Natural killer cell treated with Interleukin-12 subunit alpha and Interleukin-12 subunit beta and Interleukin-15 and Interleukin-18, amount 100 ng/mL, for 72 hours (primary cell): ENCODE measurements at regions not wholly inside any gene's neighbourhood (a gene's known extent, or its start where the extent isn't known, plus 50 kb on each side); places are given as distances from the start of the nearest gene placed in this dataset.

Source experiments
- ATAC-seq, 2 donors: fragments of 150-1000 bp; cut with Tn5 transposase in 1 of 2; sonication (Bioruptor Pico), chemical (Tn5 transposase) in 1 of 2; 2 replicates each; pipeline ENCODE4 v1.10.0; 2021
- DNase-seq: peaks from one replicate; pipeline ENCODE4 v3.0.0; 2022; ENCODE audit warnings: low spot score
- H3K27ac Mint-ChIP-seq, 2 donors: 1 replicate in 1 of 2; 2 replicates in 1 of 2; pipeline ENCODE4 v1.8.0; 2022; ENCODE audit warnings: mixed read lengths in 2 of 2, mild to moderate bottlenecking in 1 of 2, moderate library complexity in 1 of 2
- H3K27me3 Mint-ChIP-seq, 2 donors: 1 replicate in 1 of 2; 2 replicates in 1 of 2; pipeline ENCODE4 v1.8.0; 2022; ENCODE audit warnings: mixed read lengths in 2 of 2
- H3K36me3 Mint-ChIP-seq: one replicate; pipeline ENCODE4 v1.8.0; 2022; ENCODE audit warnings: mixed read lengths
- H3K4me1 Mint-ChIP-seq, 2 donors: 1 replicate in 1 of 2; 2 replicates in 1 of 2; pipeline ENCODE4 v1.8.0; 2022; ENCODE audit warnings: low read depth in 2 of 2, mixed read lengths in 2 of 2, mild to moderate bottlenecking in 1 of 2
- H3K4me3 Mint-ChIP-seq: one replicate; pipeline ENCODE4 v1.8.0; 2022; ENCODE audit warnings: mixed read lengths
- H3K9me3 Mint-ChIP-seq: 2 replicates; pipeline ENCODE4 v1.8.0; 2022; ENCODE audit warnings: mixed read lengths

GRCh38 chr15:36335659-36336058 is 243.8 kb upstream of the CDIN1 start:
- Mint-ChIP-seq H3K27me3 (no peaks in the 10 kb centered on the region), H3K9me3 (peaks cover 15% of the 10 kb centered on the region), H3K36me3 (no peaks in the 10 kb centered on the region), H3K27ac (no peak overlapping the region), H3K4me3 (no peak overlapping the region), H3K4me1 (no peaks in the 10 kb centered on the region)
- ATAC-seq, result no peak
- no peak for DNase-seq

GRCh38 chr15:36344887-36345286 is 234.5 kb upstream of the CDIN1 start:
- Mint-ChIP-seq H3K36me3 (no peaks in the 10 kb centered on the region), H3K9me3 (peaks cover 15% of the 10 kb centered on the region), H3K27me3 (no peaks in the 10 kb centered on the region), H3K27ac (no peak overlapping the region), H3K4me1 (no peaks in the 10 kb centered on the region), H3K4me3 (no peak overlapping the region)
- DNase-seq (no peak), ATAC-seq (no peak)

- Mint-ChIP-seq H3K9me3 (peaks cover 11% of the 10 kb centered on the region), H3K4me1 (no peaks in the 10 kb centered on the region), H3K27ac (no peak overlapping the region), H3K36me3 (no peaks in the 10 kb centered on the region), H3K27me3 (no peaks in the 10 kb centered on the region), H3K4me3 (no peak overlapping the region)
- ATAC-seq (no peak), DNase-seq (no peak)
These were observed 232.1 kb upstream of the CDIN1 start for GRCh38 chr15:36347272-36347858.

- H3K4me1 Mint-ChIP-seq, result no peaks in the 10 kb centered on the region
- DNase-seq (no peak), ATAC-seq (no peak)
- H3K27ac Mint-ChIP-seq, result no peak overlapping the region
- H3K9me3 Mint-ChIP-seq, result peaks cover 4% of the 10 kb centered on the region
- H3K4me3 Mint-ChIP-seq, result no peak overlapping the region
- no peaks in the 10 kb centered on the region for H3K36me3 Mint-ChIP-seq
- H3K27me3 Mint-ChIP-seq, result no peaks in the 10 kb centered on the region
These were observed 223.0 kb upstream of the CDIN1 start for GRCh38 chr15:36356466-36356865.

GRCh38 chr15:36356978-36357601 is 222.3 kb upstream of the CDIN1 start:
- no peak for ATAC-seq
- H3K9me3 Mint-ChIP-seq, result peaks cover 4% of the 10 kb centered on the region
- H3K4me3 Mint-ChIP-seq, result no peak overlapping the region
- DNase-seq, result no peak
- H3K4me1 Mint-ChIP-seq, result no peaks in the 10 kb centered on the region
- no peaks in the 10 kb centered on the region for H3K27me3 Mint-ChIP-seq
- H3K27ac Mint-ChIP-seq, result no peak overlapping the region
- H3K36me3 Mint-ChIP-seq, result no peaks in the 10 kb centered on the region

- ATAC-seq (no peak), DNase-seq (no peak)
- Mint-ChIP-seq H3K4me3 (no peak overlapping the region), H3K9me3 (peaks cover 9% of the 10 kb centered on the region), H3K4me1 (no peaks in the 10 kb centered on the region), H3K36me3 (no peaks in the 10 kb centered on the region), H3K27me3 (no peaks in the 10 kb centered on the region), H3K27ac (no peak overlapping the region)
These were observed 221.3 kb upstream of the CDIN1 start for GRCh38 chr15:36358094-36358493.

- no peaks in the 10 kb centered on the region for H3K27me3 Mint-ChIP-seq
- H3K4me1 Mint-ChIP-seq, result no peaks in the 10 kb centered on the region
- no peak overlapping the region for H3K27ac Mint-ChIP-seq
- no peaks in the 10 kb centered on the region for H3K36me3 Mint-ChIP-seq
- DNase-seq, result no peak
- H3K4me3 Mint-ChIP-seq, result no peak overlapping the region
- H3K9me3 Mint-ChIP-seq, result peaks cover 9% of the 10 kb centered on the region
- ATAC-seq, result no peak
These were observed 220.9 kb upstream of the CDIN1 start for GRCh38 chr15:36358523-36358922.

- Mint-ChIP-seq H3K4me1 (no peaks in the 10 kb centered on the region), H3K27ac (no peak overlapping the region), H3K36me3 (no peaks in the 10 kb centered on the region), H3K27me3 (no peaks in the 10 kb centered on the region), H3K4me3 (no peak overlapping the region), H3K9me3 (peaks cover 12% of the 10 kb centered on the region)
- DNase-seq (no peak), ATAC-seq (no peak)
These were observed 220.1 kb upstream of the CDIN1 start for GRCh38 chr15:36359286-36359685.

GRCh38 chr15:36361351-36361870 is 218.0 kb upstream of the CDIN1 start:
- H3K36me3 Mint-ChIP-seq, result no peaks in the 10 kb centered on the region
- ATAC-seq (no peak), DNase-seq (no peak)
- H3K27ac Mint-ChIP-seq, result no peak overlapping the region
- no peak overlapping the region for H3K4me3 Mint-ChIP-seq
- H3K4me1 Mint-ChIP-seq, result no peaks in the 10 kb centered on the region
- no peaks in the 10 kb centered on the region for H3K27me3 Mint-ChIP-seq
- H3K9me3 Mint-ChIP-seq, result peaks cover 16% of the 10 kb centered on the region

- Mint-ChIP-seq H3K27ac (no peak overlapping the region), H3K9me3 (peaks cover 16% of the 10 kb centered on the region), H3K4me3 (no peak overlapping the region), H3K36me3 (no peaks in the 10 kb centered on the region), H3K27me3 (no peaks in the 10 kb centered on the region), H3K4me1 (no peaks in the 10 kb centered on the region)
- DNase-seq (no peak), ATAC-seq (no peak)
These were observed 216.9 kb upstream of the CDIN1 start for GRCh38 chr15:36362509-36362915.

GRCh38 chr15:36363335-36363734 is 216.1 kb upstream of the CDIN1 start:
- DNase-seq (no peak), ATAC-seq (no peak)
- no peak overlapping the region for H3K27ac Mint-ChIP-seq

GRCh38 chr15:36364377-36364776 is 215.0 kb upstream of the CDIN1 start:
- Mint-ChIP-seq H3K36me3 (no peaks in the 10 kb centered on the region), H3K4me1 (no peaks in the 10 kb centered on the region), H3K9me3 (peaks cover 16% of the 10 kb centered on the region), H3K4me3 (no peak overlapping the region), H3K27ac (no peak overlapping the region), H3K27me3 (no peaks in the 10 kb centered on the region)
- ATAC-seq, result no peak
- DNase-seq, result no peak

More at GRCh38 chr15:36363335-36363734, 216.1 kb upstream of the CDIN1 start:
- peaks cover 13% of the 10 kb centered on the region for H3K9me3 Mint-ChIP-seq
- no peaks in the 10 kb centered on the region for H3K27me3 Mint-ChIP-seq
- no peaks in the 10 kb centered on the region for H3K4me1 Mint-ChIP-seq
- H3K4me3 Mint-ChIP-seq, result no peak overlapping the region
- no peaks in the 10 kb centered on the region for H3K36me3 Mint-ChIP-seq

GRCh38 chr15:36365963-36366362 is 213.5 kb upstream of the CDIN1 start:
- Mint-ChIP-seq H3K9me3 (peaks cover 16% of the 10 kb centered on the region), H3K36me3 (no peaks in the 10 kb centered on the region), H3K4me1 (no peaks in the 10 kb centered on the region), H3K27me3 (no peaks in the 10 kb centered on the region), H3K27ac (no peak overlapping the region), H3K4me3 (no peak overlapping the region)
- no peak for ATAC-seq
- DNase-seq, result no peak

GRCh38 chr15:36370051-36370730 is 209.2 kb upstream of the CDIN1 start:
- Mint-ChIP-seq H3K36me3 (no peaks in the 10 kb centered on the region), H3K27me3 (no peaks in the 10 kb centered on the region), H3K27ac (no peak overlapping the region), H3K4me1 (no peaks in the 10 kb centered on the region), H3K9me3 (peaks cover 11% of the 10 kb centered on the region), H3K4me3 (no peak overlapping the region)
- no peak for DNase-seq
- no peak for ATAC-seq
